NOMO-1 (cell line): ENCODE measurements at regions not wholly inside any gene's neighbourhood (a gene's known extent, or its start where the extent isn't known, plus 50 kb on each side); places are given as distances from the start of the nearest gene placed in this dataset.

ENCODE experiments used
- DNase-seq, 2 experiments: peaks; one replicate each; lab custom pipeline; 2025; ENCODE audit not compliant: unreplicated experiment in 2 of 2; lab: John Stamatoyannopoulos, UW

- DNase-seq = no peak
Measured at GRCh38 chr14:38101679-38102078, 106.0 kb upstream of the SSTR1 start.

DNA sequence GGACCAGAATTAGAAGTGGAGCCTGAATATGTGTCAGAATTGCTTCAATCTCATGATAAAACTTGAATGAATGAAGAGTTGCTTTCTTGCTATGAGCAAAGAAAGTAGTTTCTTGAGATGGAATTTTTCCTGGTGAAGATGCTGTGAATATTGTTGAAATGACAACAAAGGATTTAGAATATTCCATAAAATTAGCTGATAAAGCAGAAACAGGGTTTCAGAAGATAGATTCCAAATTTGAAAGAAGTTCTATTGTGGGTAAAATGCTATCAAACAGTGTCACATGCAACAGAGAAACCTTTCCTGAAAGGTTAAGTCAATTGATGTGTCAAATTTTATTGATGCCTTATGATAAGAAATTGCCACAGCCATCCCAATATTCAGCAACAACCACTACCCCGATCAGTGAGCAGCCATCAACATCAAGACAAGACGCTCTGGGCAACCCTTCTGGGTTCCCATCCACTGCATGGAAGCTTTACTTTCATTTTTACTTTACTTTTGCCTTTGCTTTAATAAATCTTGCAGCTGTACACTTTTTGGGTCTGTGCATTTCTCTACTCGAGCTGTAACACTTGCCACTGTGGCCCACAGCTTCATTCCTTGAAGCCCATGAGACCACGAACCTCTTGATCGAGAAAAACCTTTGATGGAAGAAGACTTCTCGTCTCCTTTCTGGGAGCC is 104.0 kb upstream of the SSTR1 start:
- no peak for DNase-seq

- no peak for DNase-seq
Measured at GRCh38 chr14:38105106-38105702, 102.5 kb upstream of the SSTR1 start.

GRCh38 chr14:38107216-38107631 is 100.5 kb upstream of the SSTR1 start:
- no peak for DNase-seq

DNA sequence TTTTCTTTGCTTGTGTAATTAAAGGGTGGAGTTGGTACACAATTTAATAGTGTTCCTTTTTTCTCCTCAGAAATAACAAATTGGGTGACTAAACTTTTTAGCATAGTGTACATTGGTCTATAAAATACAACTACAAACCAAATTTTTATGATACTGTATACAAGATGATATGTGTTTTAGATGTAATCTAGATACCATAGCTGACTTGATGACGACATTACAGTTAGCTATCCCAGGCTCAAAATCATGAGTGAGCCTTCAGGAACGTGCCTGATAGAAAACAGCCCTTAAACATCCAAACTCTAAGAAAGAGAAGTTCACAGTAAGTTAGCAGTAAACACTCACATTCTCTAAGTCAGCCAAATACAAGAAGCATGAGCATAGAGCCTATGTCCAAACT is 99.0 kb upstream of the SSTR1 start:
- DNase-seq = no peak

- no peak for DNase-seq
Measured at GRCh38 chr14:38110258-38110657, 97.4 kb upstream of the SSTR1 start.

GRCh38 chr14:38111046-38111445 is 96.7 kb upstream of the SSTR1 start:
- DNase-seq = no peak

GRCh38 chr14:38113546-38113945 is 94.2 kb upstream of the SSTR1 start:
- no peak for DNase-seq

GRCh38 chr14:38116895-38117294 is 90.8 kb upstream of the SSTR1 start:
- DNase-seq = no peak

DNA sequence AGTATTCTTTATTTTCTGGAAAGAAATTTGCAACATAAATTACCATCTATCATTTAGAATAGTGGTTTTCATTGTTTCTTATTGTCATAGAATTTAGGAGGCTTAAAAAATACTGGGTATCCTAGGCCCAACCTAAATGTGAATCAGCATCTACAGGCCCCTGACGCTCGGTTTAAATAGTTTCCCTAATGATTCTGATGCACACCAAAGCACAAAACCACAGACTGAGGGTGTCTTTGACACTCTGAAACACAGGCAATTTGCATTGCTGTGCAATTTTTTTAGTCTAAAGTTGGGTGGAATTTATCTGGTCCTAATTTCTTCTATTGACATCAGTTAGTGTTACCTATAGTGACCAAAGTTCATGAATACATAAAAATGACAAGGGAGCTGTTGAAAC is 87.6 kb upstream of the SSTR1 start:
- no peak for DNase-seq

DNA sequence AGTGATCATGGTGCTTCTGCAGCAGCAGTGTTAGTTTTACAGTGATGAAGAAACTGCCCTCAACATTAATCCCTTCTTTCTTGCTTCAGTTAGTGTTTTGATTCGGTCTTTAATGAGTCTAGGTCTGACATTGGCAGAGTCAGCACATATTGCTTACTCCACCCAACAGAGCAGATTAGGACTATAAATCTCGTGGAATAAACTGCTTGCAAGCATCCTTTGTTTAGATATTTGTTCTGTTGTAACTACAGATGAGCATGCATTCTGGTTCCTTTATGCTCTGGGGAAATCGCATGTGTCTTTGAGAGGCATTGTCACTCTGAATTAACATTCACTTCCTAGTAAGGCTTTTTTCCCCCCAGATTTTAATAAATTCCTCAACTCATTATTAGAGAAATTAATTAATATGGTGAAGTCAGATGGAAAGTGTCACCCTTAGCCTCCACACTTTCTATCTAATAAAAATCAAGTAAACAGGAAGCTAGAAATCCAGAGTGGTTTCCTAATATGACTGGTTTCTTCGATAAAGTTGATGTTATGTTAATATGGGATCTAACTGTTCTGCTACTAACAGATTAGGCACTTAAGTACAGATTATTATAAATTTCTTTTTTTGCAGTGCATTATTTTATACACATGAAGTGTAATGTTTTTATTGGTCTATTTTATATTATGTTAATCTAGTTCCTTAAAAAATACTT is 86.2 kb upstream of the SSTR1 start:
- DNase-seq = no peak

- no peak for DNase-seq
Measured at GRCh38 chr14:38122241-38122640, 85.5 kb upstream of the SSTR1 start.

DNA sequence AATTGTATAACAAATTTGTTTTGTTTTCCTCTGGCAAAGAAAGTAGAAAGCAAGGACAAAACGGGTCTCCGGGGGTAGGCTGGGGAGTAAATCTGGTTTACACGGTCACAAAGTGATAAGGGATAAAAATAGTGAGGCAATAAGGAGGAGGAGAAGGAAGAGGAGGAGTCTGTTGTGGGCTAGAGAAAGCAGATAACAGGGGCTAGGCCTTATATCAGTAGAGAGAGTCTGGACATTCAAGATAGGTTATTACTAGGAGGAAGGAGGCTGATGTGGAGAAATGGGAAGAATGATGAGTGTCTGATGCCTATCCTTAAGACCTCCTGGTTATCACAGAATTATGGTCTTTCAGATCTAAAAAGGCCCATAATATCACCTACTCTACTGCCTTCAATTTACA is 83.2 kb upstream of the SSTR1 start:
- no peak for DNase-seq

DNA sequence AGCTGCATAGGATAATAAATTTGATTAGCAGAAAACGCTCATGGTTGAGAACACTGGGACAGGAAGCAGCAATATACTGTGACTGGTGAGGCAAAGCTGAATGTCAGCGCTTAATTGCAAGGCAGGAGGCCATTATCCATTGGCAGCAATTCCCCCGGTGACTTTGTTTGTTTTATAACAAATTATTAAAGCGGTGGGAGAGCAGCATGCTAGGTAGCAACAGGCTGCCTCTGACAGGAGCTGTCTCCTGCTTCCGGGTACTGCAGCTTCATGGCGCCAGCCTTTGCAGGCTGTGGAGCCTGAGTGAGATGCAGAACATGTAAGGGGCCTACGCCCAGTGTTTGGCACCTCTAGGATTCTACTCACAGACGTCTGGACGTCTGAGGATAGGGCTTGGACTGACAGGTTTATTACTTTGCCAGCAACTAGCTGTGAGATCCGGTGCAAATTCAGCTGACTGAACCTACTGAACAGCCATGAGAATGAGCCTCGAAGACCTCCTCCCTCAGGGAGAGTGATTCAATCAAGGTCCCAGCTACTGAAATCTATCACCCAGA is 82.1 kb upstream of the SSTR1 start:
- DNase-seq = no peak

- DNase-seq = no peak
Measured at GRCh38 chr14:38127356-38127755, 80.3 kb upstream of the SSTR1 start.

DNA sequence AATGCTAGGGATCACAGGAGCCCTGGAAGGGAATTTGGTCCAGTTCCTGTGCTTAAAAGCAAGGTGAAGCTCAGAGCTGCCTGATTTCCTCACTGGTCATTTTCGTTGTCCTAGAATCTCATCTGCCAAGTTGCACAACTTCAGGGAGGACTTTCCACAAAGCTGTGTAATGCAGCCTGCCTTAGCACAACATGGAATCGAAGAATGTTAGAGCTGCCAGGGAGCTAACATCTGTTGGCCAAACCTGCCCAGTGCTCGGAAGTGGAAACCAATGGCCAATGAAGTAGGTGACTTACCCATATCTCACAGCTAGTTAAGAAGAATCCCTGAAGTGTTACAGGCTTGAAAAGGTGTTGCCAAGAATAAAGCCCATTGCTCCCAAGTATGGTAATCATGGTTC is 79.9 kb upstream of the SSTR1 start:
- no peak for DNase-seq

GRCh38 chr14:38128640-38129039 is 79.1 kb upstream of the SSTR1 start:
- DNase-seq = no peak

DNA sequence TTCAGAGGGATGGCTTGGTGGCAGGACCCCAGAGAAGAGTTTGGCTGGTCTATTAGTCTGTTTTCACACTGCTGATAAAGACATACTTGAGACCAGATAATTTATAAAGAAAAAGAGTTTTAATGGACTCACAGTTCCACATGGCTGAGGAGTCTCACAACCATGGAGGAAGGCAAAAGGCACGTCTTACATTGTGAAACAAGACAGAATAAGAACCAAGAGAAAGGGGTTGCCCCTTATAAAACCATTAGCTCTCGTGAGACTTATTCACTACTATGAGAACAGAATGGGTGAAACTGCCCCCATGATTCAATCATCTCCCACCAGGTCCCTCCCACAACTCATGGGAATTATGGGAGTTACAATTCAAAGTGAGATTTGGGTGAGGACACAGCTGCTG is 78.5 kb upstream of the SSTR1 start:
- no peak for DNase-seq

DNA sequence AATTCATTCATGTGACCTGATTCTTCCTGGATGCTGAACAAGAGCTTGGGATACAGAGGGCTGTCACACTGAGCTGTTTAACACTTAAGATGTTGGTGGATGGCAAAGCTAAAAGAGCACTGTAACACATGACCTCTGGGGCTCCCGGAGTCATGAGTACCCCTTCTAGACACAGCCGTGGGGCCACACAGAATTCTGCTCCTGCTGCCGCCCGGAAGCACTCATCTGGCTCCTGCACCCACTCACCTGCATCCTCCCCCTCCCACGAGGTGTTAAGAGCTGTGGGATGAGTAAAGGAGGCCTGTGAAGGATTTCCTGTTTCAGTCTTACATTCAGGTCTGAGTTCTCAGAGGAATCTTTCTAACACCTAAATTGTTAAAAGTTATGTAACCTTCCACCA is 78.0 kb upstream of the SSTR1 start:
- no peak for DNase-seq

- DNase-seq = no peak
Measured at GRCh38 chr14:38134416-38135030, 73.2 kb upstream of the SSTR1 start.

- DNase-seq = no peak
Measured at GRCh38 chr14:38135106-38135867, 72.4 kb upstream of the SSTR1 start.
